ENCODE measurements at regions not wholly inside any gene's neighbourhood (a gene's known extent, or its start where the extent isn't known, plus 50 kb on each side); places are given as distances from the start of the nearest gene placed in this dataset.
A peak's percentile ranks its signal among the peaks of the same experiment; 100 is the strongest.

GRCh38 chr5:148951612-148952011 lies 111.2 kb downstream of the SH3TC2 start:
- DNase-seq: no peak

GRCh38 chr5:148952097-148952867 lies 110.6 kb downstream of the SH3TC2 start:
- peak; percentile 8 to 12 for DNase-seq

GRCh38 chr5:148953711-148954110 lies 109.2 kb downstream of the SH3TC2 start:
- DNase-seq: no peak

All from inflammatory macrophage treated with lipopolysaccharide for 1 hour (primary cell).